Kidney (tissue), 13 donors: ENCODE measurements at regions not wholly inside any gene's neighbourhood (a gene's known extent, or its start where the extent isn't known, plus 50 kb on each side); places are given as distances from the start of the nearest gene placed in this dataset.
A peak's percentile ranks its signal among the peaks of the same experiment; 100 is the strongest.

ENCODE experiments used
- DNase-seq, 5 donors: peaks; one replicate each; pipeline ENCODE4 v3.0.0-alpha.2; 2013 to 2020
- FAIRE-seq: peaks from 2 replicates; lab custom pipeline; 2012; peaks lifted over from hg19 to GRCh38; lab: Jason Lieb, UNC
- H3K27ac ChIP-seq, 2 donors: one replicate each; pipeline ENCODE4 v1.7.0; 2013; ENCODE audit warnings: low read depth in 2 of 2, low read length in 2 of 2, inconsistent platforms in 1 of 2
- H3K27me3 ChIP-seq: one replicate; pipeline ENCODE4 v1.7.1; 2013; ENCODE audit warnings: low read length, inconsistent platforms; ENCODE audit not compliant: control insufficient read depth, insufficient read depth
- H3K36me3 ChIP-seq, 3 donors: one replicate each; pipeline versions ENCODE4 v1.7.0 to v1.7.1; 2013; ENCODE audit warnings: low read length in 3 of 3, control low read depth in 1 of 3, inconsistent platforms in 1 of 3; ENCODE audit not compliant: insufficient read depth in 3 of 3, control insufficient read depth in 2 of 3
- H3K4me1 ChIP-seq, 3 donors: one replicate each; pipeline versions ENCODE4 v1.7.0 to v1.7.1; 2013; ENCODE audit warnings: low read length in 3 of 3, inconsistent platforms in 1 of 3, low read depth in 1 of 3; ENCODE audit not compliant: control insufficient read depth in 2 of 3, insufficient read depth in 2 of 3
- H3K4me3 ChIP-seq, 3 donors: one replicate each; pipeline versions ENCODE4 v1.7.0 to v1.8.1; 2013; ENCODE audit warnings: low read length in 3 of 3, control low read depth in 1 of 3, inconsistent platforms in 1 of 3
- H3K9ac ChIP-seq, 3 donors: one replicate each; pipeline versions ENCODE4 v1.7.0 to v1.7.1; 2013; ENCODE audit warnings: low read length in 3 of 3, control low read depth in 1 of 3, inconsistent platforms in 1 of 3
- H3K9me3 ChIP-seq, 3 donors: one replicate each; pipeline versions ENCODE4 v1.7.0 to v1.7.1; 2013; ENCODE audit warnings: low read length in 3 of 3, control low read depth in 1 of 3, inconsistent platforms in 1 of 3; ENCODE audit not compliant: control insufficient read depth in 2 of 3, insufficient read depth in 1 of 3
- intact Hi-C: fragments of 100-400 bp; cut with DNase I; formaldehyde crosslinking; loops from one replicate; pipeline ENCODE4 v1.11.1; 2022
- TF ChIP-seq, protein P1 (sequence below): IDR thresholded peaks from 3 replicates; pipeline ENCODE4 v1.5.1; 2012; ENCODE audit warnings: mild to moderate bottlenecking, moderate library complexity, borderline replicate concordance; ENCODE audit not compliant: insufficient read depth; ENCODE audit errors: extremely low read depth
- donor health status: control.
- donor health status: control.
- donor health status: control.
- donor health status: control.
- donor health status: control.
- donor health status: DM: yes; HTN: yes; CAD: no.
- donor health status: Normal renal cell carcinoma (clear cell type).

DNA sequence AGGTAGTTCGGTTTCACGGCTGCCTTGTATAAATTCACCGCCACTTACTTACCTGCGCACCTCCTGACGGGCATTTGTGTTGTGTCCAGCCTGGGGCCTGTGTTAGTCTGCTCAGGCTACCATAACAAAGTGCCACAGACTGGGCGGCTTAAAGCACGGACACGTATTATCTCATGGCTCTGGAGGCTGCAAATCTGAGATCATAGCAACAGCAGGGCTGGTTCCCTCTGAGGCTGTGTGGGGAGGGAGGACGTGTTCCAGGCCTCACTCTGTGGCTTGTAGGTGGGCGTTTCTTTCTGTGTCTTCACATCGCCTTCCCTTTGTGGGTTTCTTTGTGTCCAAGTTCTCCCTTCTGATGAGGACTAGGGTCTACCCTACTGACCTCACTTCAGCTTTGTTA is 93.5 kb upstream of the FZD10 start:
- no peak overlapping the region for H3K27ac ChIP-seq
- no peak overlapping the region for H3K4me3 ChIP-seq
- TF ChIP-seq, protein P1, sequence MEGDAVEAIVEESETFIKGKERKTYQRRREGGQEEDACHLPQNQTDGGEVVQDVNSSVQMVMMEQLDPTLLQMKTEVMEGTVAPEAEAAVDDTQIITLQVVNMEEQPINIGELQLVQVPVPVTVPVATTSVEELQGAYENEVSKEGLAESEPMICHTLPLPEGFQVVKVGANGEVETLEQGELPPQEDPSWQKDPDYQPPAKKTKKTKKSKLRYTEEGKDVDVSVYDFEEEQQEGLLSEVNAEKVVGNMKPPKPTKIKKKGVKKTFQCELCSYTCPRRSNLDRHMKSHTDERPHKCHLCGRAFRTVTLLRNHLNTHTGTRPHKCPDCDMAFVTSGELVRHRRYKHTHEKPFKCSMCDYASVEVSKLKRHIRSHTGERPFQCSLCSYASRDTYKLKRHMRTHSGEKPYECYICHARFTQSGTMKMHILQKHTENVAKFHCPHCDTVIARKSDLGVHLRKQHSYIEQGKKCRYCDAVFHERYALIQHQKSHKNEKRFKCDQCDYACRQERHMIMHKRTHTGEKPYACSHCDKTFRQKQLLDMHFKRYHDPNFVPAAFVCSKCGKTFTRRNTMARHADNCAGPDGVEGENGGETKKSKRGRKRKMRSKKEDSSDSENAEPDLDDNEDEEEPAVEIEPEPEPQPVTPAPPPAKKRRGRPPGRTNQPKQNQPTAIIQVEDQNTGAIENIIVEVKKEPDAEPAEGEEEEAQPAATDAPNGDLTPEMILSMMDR, result no peak
- FAIRE-seq (no peak), DNase-seq (no peak)
- H3K9me3 ChIP-seq, result peaks cover 0 to 2% (median 0%) of the 10 kb centered on the region in 3 donors
- H3K36me3 ChIP-seq, result no peaks in the 10 kb centered on the region
- peaks cover 0 to 7% (median 0%) of the 10 kb centered on the region in 3 donors for H3K4me1 ChIP-seq
- no peak overlapping the region for H3K9ac ChIP-seq
- H3K27me3 ChIP-seq, result no peaks in the 10 kb centered on the region
- intact Hi-C loops, result no loop called here

DNA sequence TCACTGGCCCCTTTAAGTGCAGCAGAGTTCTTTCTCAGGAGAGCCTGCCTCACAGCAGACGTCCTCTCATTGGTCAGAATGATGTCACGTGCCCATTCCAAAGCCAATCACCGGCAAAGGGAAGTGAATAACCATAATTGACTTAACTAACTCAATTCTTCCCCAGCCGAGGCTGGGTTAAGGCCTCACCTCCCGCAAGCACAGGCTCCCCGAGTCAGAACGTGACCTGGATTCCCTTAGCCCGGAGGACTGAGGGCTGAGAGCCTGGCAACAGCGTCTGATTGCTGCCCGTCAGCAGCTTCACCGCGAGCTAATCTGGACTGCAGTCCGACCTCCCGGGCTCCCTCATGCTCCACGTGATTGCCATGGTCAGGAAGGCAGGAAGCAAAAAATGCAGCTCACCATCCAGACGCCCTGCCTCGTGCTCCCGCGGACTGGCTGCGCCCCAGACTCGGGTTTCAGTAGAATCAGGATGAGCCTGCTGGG is 92.1 kb upstream of the FZD10 start:
- intact Hi-C loops, result no loop called here
- TF ChIP-seq, protein P1, result no peak
- Histone ChIP-seq H3K4me1 (peaks cover 0 to 7% (median 0%) of the 10 kb centered on the region in 3 donors), H3K27me3 (no peaks in the 10 kb centered on the region), H3K27ac (no peak overlapping the region), H3K36me3 (no peaks in the 10 kb centered on the region), H3K9ac (peak overlapping the region in 1 of 3 donors; percentile 21), H3K4me3 (peak overlapping the region; percentile 42 to 62 (median 61)), H3K9me3 (peaks cover 0 to 2% (median 0%) of the 10 kb centered on the region in 3 donors)
- FAIRE-seq (no peak), DNase-seq (peak; percentile 70 to 87 (median 78))

DNA sequence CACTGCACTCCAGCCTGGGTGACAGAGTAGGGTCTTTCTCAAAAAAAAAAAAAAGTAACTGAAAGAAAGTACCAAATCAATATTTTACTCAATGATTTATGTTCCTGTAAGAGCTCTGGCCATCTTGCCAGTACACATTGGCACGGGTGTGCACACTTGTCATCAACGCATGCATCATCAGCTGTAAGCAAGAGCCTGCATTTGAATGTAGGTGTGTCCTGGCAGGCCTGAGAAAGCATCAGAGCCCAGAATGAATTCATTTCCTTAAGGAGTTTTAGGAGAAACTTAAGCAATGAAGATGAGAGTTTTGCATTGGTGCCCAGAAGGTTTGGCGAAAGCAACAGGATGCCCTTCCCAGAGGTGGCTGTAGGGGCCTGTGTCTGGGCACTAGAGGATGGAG is 88.5 kb upstream of the FZD10 start:
- Histone ChIP-seq H3K4me1 (peaks cover 0 to 7% (median 0%) of the 10 kb centered on the region in 3 donors), H3K9me3 (peaks cover 0 to 2% (median 0%) of the 10 kb centered on the region in 3 donors), H3K9ac (no peak overlapping the region), H3K36me3 (no peaks in the 10 kb centered on the region), H3K27me3 (no peaks in the 10 kb centered on the region), H3K4me3 (no peak overlapping the region), H3K27ac (no peak overlapping the region)
- no peak for FAIRE-seq
- TF ChIP-seq, protein P1, result no peak
- no peak for DNase-seq
- intact Hi-C loops, result no loop called here
